VCaP (cell line): ENCODE measurements at regions not wholly inside any gene's neighbourhood (a gene's known extent, or its start where the extent isn't known, plus 50 kb on each side); places are given as distances from the start of the nearest gene placed in this dataset.

Experiments used
- H3K27ac ChIP-seq: fragments of 450-650 bp; 2 replicates; pipeline ENCODE4 v1.5.1; 2017
- CTCF ChIP-seq: fragments of 450-650 bp; conservative IDR thresholded peaks from 2 replicates; pipeline ENCODE4 v1.5.1; 2017; ENCODE audit warnings: mild to moderate bottlenecking, moderate library complexity

GRCh38 chr5:141760753-141761152 is 78.7 kb upstream of the ARAP3 start:
- TF ChIP-seq CTCF = no peak

GRCh38 chr5:141760193-141760592 is 78.2 kb upstream of the ARAP3 start:
- peak overlapping the region; percentile 33; the same call in 1 of the 2 replicates for H3K27ac ChIP-seq
- no peak for TF ChIP-seq CTCF

More at GRCh38 chr5:141760753-141761152, 78.7 kb upstream of the ARAP3 start:
- H3K27ac ChIP-seq = no peak overlapping the region

GRCh38 chr5:141758310-141758998 is 76.4 kb upstream of the ARAP3 start:
- H3K27ac ChIP-seq = no peak overlapping the region
- TF ChIP-seq CTCF = no peak

- TF ChIP-seq CTCF = peak; percentile 72
- H3K27ac ChIP-seq = no peak overlapping the region
Measured at GRCh38 chr5:141757402-141757801, 75.4 kb upstream of the ARAP3 start.

GRCh38 chr5:141756196-141756595 is 74.2 kb upstream of the ARAP3 start:
- H3K27ac ChIP-seq = no peak overlapping the region
- no peak for TF ChIP-seq CTCF

GRCh38 chr5:141753971-141754713 is 72.1 kb upstream of the ARAP3 start:
- no peak overlapping the region for H3K27ac ChIP-seq

More at GRCh38 chr5:141753971-141754713, 72.1 kb upstream of the ARAP3 start:
- TF ChIP-seq CTCF = no peak
